NCI-H345 treated with DMSO at 0.1 percent for 48 hours (cell line): ENCODE measurements at regions not wholly inside any gene's neighbourhood (a gene's known extent, or its start where the extent isn't known, plus 50 kb on each side); places are given as distances from the start of the nearest gene placed in this dataset.
"Not testable (repeated sequence)": the region's sequence is repeated elsewhere in the genome, so short reads cannot be mapped to it uniquely, and the experiment has no call there.

ENCODE experiments used
- DNase-seq: peaks from one replicate; lab custom pipeline; 2025; ENCODE audit not compliant: unreplicated experiment; lab: John Stamatoyannopoulos, UW

DNA sequence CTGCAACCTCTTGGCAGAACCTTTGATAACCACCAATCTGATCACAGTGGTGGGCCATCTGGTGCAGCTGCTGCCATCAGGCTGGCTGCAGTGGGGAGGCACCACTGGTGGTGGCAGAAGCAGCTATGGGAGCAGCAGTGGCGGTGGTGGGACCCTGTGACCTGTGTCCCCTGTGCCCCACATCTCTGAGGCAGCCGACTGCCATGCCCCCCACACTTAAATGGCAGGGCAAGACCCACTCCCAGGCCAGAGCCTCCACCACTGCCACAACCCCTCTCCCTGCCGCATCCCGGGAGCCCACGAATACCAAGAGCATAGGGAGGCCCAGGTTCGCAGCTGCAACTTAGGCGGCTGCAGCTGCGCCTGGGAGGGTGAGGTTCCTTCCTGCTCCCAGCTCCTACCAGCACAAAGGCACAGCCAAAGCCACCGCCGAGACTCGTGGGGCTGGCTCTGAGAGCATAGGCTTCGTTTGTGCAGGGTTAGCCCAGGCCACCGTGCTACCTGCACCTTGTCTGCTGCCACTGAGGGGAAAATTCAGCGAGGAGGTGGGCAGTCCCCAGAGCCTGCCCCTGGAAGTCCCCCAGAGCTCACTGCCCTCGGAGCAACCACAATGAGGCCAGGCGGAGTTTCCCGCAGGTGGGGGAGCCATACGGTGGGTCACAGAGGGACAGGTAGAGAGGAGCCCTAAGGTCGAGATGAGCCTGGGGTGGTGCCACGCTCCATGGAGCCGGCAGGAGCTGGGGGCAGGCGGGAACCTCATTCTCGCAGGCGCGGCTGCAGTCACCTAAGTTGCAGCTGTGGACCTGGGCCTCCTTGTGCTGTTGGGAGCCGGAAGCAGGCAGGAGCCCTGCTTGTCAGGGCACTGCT is 518.7 kb downstream of the RWDD3 start:
- DNase-seq, result no peak

DNA sequence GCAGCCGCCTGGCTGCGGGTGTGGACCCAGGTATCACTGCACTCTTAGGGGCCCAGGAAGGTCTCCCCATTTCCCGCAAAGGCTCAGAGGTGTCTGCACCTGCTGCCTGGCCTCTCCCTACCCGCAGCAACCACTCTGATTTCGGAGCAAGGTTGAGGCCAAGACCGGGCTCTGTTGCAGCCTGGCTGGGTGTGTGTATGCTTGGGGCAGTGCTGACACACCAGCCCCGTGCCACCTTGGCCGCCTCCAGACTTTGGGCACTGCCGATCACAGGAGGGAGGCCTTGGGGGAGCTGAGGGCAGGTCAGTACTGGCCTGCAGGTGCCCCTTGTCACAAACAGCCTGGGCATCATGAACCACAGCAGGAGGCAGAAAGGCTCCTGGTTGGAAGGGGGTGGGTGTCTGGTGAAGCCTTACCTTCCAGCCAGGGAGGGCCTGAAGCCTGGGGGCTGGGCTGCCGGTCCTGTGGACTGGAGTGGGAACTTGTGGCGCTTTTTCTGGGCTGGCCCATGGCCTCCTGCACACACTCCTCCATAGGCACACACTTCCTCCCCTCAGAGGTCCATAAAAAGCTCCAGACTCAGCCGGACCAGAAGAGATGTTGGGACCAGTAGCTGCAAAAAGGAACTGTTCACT is 519.5 kb downstream of the RWDD3 start:
- no peak for DNase-seq

DNA sequence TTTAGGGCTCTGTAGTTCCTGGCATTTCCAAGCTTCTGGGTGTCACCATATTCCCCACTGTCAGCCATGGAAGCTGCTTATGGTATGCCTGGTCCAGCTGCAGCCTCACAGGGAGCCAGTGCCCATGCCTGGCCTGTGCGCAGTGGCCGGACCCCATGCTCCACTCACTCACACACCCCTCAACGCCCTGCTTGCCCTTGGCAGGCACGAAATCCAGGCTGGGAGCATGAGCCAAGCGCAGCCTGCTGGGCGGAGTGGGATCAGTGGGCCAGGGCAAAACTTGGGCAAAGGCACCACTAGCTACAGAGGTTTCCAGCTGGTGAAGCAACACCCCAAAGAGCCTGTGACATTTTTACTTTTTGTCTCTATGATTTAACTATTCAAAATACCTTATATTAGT is 520.4 kb downstream of the RWDD3 start:
- no peak for DNase-seq

DNA sequence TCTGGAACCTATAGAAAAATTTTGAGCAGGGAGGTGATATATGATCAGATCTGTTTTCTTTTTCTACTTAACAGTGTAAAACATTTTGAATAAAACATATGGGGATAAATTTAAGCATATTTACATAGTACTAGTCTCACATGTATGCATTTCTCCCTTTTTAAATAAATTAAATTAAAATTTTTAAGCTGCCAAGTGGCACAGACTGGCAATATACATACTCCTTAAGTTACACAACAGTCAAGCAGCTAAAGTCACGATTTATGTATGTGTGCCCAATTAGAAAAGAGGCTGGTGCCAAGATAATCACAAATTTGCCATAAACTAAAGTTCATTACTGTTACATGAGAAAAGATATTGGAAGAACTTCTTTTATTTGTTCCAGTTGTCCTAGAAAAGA is 532.0 kb downstream of the RWDD3 start:
- DNase-seq, result no peak

DNA sequence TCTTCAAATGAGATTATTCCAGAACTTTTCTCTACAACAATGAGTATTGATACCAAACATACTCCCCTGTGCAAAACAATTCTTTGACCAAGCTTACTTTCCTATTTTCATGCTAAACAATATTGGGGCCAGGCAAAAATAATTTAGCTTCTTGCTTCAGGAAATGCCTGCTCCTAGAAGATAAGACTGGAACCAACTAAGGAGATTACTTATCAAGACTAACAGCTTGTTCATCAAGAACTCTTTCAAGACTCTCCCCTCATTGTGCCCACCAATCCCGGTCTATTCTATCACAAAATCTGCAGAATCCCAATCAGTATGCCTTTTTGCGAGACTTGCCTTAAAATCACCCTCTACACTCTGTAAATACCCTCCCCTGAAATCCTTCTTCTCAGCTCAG is 536.6 kb downstream of the RWDD3 start:
- no peak for DNase-seq

DNA sequence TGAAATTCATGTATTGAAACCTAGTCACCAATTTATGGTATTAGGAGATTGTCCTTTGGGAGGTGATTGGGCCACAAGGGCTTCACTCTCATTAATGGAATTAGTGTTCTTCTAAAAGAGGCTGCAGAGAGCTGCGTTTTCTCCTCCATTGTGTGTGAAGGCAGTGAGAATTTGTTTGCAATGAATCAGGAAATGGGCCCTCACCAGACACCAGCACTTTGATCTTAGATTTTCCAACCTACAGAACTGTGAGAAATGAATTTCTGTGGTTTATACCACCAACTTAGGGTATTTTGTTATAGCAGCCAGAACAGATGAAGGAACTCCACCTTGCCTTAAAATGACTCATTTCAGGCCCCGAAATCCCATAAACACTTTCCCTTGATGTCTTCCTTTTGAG is 544.2 kb downstream of the RWDD3 start:
- DNase-seq, result no peak

DNA sequence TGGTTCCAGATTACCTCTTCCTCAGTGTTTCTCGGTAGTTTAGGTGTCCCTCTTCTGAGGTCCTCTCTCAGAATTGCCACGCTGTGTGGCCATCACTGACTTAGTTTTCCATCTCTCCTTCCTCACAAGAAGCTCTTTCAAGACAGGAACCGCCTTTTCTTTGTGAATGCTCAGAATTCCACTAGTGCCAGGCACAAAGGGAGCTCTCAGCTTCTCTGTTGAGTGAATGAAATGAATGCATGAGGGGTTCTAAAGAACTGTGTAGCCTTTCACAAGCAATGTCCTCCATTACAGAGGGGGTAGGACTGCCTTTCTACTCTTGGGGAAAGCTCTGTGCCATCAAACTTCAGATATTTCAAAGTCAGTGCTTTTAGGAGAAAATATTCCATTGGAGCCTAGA is 546.8 kb downstream of the RWDD3 start:
- DNase-seq, result no peak

DNA sequence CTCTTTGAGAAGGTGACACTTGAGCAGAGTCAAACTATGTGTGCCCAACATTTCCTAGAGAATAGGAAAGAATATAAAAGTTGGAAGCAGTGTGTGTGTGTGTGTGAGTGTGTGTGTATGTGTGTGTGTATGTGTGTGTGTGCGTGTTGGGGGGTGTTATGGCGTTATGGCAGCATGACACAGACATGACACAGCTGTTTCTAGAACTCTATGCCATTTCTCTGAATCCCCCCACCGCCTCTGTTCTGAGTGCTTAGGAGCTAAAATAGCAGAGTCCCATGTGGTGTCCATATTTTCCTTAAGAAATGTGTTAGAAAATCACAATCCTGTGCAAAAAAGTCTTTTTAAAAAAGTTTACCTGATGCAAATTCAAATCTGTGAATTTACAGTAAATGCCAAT is 556.1 kb downstream of the RWDD3 start:
- DNase-seq, result no peak

DNA sequence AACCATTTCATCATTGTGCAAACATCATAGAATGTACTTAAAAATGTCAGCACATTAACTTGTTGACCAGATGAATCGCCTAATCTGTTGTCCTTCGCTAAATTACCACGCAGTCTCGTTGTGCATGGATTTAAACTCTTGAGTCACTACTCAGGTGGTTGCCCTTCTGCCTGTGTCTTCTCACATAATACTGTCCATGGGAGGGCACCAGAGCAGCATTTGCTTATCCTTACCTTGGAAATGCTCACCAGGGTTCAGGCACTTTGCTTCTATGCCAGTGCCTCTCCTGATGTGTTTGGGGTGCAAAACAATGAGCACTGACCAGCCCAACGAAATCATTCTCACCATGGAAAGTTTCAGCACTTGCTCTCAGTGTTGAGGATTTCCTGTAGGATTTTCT is 559.9 kb downstream of the RWDD3 start:
- DNase-seq, result no peak

DNA sequence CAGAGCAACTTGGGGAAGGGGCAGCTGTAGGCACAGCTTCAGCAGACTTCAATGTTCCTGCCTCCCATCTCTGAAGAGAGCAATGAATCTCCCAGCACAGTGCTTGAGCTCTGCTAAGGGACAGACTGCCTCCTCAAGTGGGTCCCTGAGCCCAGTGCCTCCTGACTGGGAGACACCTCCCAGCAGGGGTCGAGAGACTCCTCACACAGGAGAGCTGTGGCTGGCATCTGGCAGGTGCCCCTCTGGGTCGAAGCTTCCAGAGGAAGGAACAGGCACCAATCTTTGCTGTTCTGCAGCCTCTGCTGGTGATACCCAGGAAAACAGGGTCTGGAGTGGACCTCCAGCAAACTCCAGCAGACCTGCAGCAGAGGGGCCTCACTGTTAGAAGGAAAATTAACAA is 563.8 kb downstream of the RWDD3 start:
- not testable (repeated sequence) for DNase-seq

DNA sequence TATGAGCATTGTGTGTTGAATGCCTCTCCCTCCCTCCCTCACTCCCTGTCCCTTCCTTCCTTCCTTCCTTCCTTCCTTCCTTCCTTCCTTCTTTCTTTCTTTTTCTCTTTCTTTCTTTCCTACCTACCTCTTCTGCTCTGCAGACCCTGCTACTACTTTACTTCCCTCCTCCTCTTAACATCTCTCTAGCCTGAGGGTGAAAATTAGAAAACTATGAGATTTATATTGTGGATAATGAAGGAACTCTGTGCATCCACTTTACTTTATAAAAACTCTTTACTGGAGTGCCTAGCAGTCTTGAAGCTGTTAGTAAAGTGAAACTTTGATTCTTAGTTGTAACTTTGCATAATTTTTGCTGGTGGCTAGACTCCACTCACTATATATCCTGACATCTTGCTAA is 572.2 kb downstream of the RWDD3 start:
- no peak for DNase-seq

DNA sequence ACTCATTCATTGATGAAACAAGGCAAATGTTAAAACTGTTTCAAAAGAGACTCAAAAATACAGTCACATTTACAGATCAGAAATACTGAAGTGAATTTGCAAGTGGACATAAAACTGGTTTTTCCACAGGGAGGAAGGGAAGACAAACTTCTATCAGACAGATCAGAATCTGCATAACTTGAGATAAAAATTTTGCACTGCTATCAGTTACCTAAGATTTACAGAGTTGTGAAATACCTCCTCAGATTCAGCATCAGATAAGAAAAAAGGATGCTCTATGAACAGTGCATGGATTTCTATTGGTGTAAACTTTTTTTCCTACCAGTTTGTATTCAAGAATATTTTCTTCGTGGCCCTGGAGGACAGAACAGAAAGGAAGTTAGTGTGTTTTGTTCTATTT is 575.4 kb downstream of the RWDD3 start:
- no peak for DNase-seq

DNA sequence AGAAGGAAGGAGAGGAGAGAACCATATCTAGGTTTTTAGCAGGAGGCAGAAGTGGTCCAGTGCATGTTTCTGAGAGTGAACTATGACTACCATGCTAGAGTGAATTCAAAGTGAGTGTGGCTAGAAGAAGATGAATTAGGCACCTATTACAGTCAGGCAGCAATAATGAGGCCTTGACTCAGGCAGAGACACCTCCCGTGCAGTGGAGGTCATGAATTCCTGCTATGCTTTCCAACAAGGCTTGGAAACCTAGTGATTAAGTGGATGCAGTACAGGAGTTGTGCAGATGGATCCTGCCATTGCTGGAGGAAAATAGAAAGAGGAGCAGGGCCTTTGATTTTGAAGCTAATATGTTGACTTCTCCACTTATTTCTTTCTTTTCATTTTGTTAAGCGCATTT is 581.5 kb downstream of the RWDD3 start:
- no peak for DNase-seq

DNA sequence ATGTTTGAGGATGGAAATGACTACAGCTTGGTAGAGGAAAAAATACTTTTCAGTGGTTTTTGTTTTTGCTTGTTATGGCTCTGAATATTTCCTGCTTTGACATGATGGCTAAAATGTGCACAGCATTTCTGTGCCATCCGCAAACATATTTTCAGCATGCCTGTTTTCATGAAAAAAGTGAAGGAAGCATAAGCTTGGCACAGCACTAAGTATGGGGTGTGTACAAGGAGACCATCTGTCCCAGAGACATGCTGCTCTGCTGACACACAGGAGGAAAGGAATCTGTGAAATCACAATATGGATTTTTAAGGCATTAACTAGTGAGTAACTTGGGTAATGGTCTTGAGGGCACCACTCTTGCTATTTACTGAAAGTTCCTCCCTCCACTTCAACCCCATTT is 595.5 kb downstream of the RWDD3 start:
- no peak for DNase-seq

DNA sequence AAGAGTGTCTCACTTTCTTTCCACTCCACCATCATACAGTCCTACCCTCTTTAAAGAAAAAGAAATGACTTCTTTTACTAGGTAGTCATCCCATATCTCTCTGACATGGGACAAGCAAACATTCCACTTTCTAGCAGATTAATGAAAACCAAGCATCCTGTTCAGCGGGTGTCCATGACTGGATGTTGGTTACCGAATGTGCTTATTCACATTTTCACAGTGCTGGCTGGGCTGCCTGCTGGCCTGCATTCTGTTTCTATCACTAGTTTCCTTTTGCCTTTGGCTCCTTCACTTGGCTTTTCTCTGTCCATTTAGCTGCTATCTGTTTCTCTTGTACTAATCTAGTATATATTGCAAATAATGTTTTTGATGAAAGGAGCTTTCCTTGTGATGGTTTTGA is 598.4 kb downstream of the RWDD3 start:
- DNase-seq, result no peak

DNA sequence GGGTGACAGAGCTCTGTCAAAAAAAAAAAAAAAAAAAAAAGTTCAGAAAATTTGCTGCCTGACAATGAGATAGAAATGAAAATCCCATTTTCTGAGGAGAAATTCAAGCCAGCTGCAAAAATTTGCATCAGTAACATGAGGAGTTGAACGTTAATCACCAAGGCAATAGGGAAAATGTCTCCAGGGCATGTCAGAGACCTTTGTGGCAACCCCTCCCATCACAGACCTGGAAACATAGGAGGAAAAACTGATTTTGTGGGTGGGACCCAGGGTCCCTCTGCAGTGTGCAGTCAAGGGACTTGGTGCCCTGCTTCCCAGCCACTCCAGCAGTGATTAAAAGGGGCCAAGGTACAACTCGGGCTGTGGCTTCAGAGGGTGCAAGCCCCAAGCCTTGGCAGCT is 615.4 kb downstream of the RWDD3 start:
- no peak for DNase-seq

DNA sequence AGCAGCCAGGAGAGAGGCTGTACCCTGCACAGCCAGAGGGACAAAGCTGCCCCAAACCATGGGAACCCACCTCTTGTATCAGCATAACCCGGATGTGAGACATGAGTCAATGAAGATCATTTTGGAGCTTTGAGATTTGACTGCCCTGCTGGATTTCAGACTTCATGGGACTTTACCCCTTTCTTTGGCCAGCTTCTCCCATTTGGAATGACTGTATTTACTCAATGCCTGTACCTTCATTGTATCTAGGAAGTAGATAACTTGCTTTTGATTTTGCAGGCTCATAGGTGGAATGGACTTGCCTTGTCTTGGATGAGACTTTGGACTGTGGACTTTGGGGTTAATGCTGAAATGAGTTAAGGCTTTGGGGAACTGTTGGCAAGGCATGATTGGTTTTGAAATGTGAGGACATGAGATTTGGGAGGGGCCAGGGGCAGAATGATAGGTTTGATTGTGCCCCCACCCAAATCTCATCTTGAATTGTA is 616.2 kb downstream of the RWDD3 start:
- DNase-seq, result no peak

DNA sequence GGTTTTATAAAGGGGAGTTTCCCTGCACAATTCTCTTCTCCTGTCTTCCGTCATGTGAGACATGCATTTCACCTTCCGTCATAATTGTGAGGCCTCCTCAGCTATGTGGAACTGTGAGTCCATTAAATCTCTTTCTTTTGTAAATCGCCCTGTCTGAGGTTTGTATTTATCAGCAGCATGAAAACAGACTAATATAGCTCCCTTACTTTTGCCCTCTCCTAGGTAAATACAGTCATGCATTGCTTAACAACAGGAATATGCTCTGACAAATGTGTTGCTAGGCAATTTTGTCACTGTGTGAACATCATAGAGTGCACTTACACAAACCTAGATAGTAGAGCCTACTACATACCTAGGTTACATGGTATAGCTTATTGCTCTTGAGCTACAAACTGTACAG is 616.8 kb downstream of the RWDD3 start:
- no peak for DNase-seq

DNA sequence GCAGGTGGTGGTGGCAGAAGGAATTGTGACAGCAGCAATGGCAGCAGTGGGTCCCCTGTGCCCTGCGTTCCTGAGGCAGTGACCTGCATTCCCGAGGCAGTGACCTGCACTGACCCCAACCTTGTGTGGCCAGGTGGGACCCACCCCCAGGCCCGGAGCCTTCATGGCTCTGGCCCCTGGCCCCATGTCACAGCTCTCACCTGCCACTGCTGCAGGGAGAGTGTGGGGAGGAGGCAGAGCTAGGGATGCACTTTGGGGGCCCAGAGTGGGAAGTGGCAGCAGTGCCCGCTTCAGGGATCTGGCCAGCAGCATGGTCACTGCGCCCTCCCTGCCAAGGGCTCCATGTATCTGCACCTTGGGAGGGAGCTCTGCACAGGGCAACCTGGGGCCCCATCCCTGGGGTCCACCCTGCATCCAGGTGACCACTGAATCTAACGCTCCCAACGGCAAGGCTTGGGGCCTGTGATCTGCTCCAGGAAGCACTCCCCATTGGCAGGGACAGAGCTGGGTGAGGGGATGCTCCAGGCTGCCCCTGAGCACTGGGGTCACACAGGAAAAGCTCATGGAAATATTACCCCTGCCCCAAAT is 618.6 kb downstream of the RWDD3 start:
- no peak for DNase-seq

DNA sequence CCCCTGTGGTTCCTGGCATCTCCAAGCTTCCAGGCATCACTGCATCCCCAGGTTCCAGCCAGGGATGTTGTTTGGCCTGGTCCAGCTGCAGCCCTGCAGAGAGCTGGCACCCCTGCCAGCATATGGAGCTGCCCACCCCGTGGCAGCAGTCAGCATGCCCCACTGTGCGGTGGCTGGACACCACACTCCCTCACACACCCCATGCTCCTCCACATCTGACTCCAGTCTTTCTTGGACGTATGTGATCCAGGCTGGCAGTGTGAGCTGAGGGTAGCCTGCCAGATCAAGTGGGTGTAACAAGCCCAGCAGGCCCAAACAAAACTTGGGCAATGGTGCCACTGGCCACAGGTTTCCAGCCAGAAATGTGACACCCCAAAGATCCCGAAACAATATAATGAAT is 620.4 kb downstream of the RWDD3 start:
- DNase-seq, result no peak

DNA sequence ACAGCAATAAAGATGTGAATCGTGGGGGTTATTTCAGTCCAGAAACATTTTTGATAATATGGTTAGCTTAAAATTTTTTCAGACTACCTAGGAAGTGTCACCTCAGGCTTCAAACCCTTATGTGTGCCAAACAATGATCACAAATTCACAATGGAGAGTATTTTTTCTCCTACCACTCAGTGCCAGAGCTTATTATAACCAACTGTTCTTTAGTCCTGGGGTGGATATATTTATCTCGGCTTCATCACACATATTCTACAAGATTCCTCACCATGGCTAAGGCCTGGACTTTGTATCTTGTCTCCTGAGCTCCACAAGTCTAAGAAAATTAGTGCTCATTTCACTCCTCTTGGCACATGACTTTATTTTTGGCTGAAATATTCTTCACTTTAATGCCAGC is 629.1 kb downstream of the RWDD3 start:
- no peak for DNase-seq

DNA sequence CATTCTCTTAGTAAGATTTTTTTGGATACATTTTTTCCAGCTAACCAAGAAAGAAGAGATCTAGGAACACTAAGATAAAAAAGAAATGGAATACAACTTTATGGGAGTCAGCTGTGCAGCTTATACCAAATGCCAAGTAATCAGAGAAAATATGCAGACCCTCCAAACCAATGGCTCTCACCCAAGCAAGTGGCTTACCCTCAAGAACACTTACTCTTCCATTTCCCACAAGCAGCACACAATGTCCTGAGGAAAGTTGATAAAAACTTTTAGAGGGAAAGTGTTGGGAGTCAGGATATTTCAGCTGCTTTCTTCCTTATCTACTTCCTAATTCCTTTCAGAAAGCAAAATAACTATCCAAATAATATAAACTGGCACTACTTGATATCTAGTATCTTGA is 631.8 kb downstream of the RWDD3 start:
- no peak for DNase-seq
